K562 (cell line): ENCODE measurements at regions not wholly inside any gene's neighbourhood (a gene's known extent, or its start where the extent isn't known, plus 50 kb on each side); places are given as distances from the start of the nearest gene placed in this dataset.

ENCODE experiments used
- ATAC-seq: fragments of 200-7000 bp; cut with Tn5 transposase; 3 replicates; pipeline ENCODE4 v1.9.1; 2020; ENCODE audit warnings: moderate library complexity
- BruUV-seq: library from RNA; stranded (reverse); fragments of 400-500 nt; replicated peaks from 2 replicates; lab custom pipeline; 2021; lab: Mats Ljungman, UMichigan
- CTCF ChIA-PET: fragments of 300-600 bp; formaldehyde crosslinking; extraction: SDS; loops from one replicate; lab custom pipeline; 2021; ENCODE audit warnings: low intra/inter-chr PET ratio; lab: Yijun Ruan, JAX
- POLR2A ChIA-PET: fragments of 300-600, 350-650 bp; sonication (Branson Sonifier 250); formaldehyde crosslinking; extraction: SDS; loops from one replicate; lab custom pipeline; 2021; ENCODE audit warnings: antibody characterized with exemption, inconsistent platforms; lab: Yijun Ruan, JAX
- DNase-seq, 4 experiments: peaks; one replicate each; pipeline versions ENCODE4 v3.0.0 to v3.0.0-alpha.2; 2011 to 2018; ENCODE audit warnings: low spot score in 3 of 4, mixed read lengths in 3 of 4; ENCODE audit errors: extremely low read depth in 1 of 4
- FAIRE-seq: peaks from 2 replicates; lab custom pipeline; 2011; peaks lifted over from hg19 to GRCh38; lab: Jason Lieb, UNC
- H2AFZ ChIP-seq: 2 replicates; pipeline ENCODE4 v1.6.0; 2011; ENCODE audit warnings: low read depth, low read length, control low read depth, inconsistent platforms
- H3K27ac ChIP-seq: fragments of 200-600 bp; 3 replicates; pipeline ENCODE4 v1.8.0; 2011; ENCODE audit warnings: low read depth, mild to moderate bottlenecking, control low read depth, inconsistent platforms, low read length, moderate library complexity, mixed read lengths; ENCODE audit errors: extremely low read depth
- H3K27me3 ChIP-seq, 2 experiments: fragments of 300-600 bp in 1 of 2; 2 replicates in 1 of 2; 3 replicates in 1 of 2; pipeline versions ENCODE4 v1.6.0 to v1.8.0; 2011; ENCODE audit warnings: inconsistent platforms in 2 of 2, low read length in 2 of 2, mild to moderate bottlenecking in 1 of 2, mixed read lengths in 1 of 2, moderate library complexity in 1 of 2; ENCODE audit not compliant: control insufficient read depth in 2 of 2, insufficient read depth in 2 of 2
- H3K36me3 ChIP-seq: fragments of 300-600 bp; 3 replicates; pipeline ENCODE4 v1.8.0; 2011; ENCODE audit warnings: mild to moderate bottlenecking, low read length, inconsistent platforms; ENCODE audit not compliant: control insufficient read depth, insufficient read depth
- H3K4me1 ChIP-seq, 2 experiments: fragments of 200-600 bp in 1 of 2; replicated peaks in 1 of 2; 2 replicates in 1 of 2; 3 replicates in 1 of 2; pipeline versions ENCODE4 v1.5.1 to v1.8.0; 2011; ENCODE audit warnings: inconsistent platforms in 2 of 2, low read length in 2 of 2, mild to moderate bottlenecking in 1 of 2, mixed read lengths in 1 of 2, moderate library complexity in 1 of 2; ENCODE audit not compliant: control insufficient read depth in 2 of 2, insufficient read depth in 2 of 2
- H3K4me2 ChIP-seq: 2 replicates; pipeline ENCODE4 v1.6.1; 2011; ENCODE audit warnings: low read length, control low read depth, inconsistent platforms, mixed read lengths; ENCODE audit not compliant: insufficient read depth
- H3K4me3 ChIP-seq: fragments of 200-600 bp; sonication (generic), shearing (Covaris generic); 2 replicates; pipeline ENCODE4 v1.5.1; 2016; ENCODE audit warnings: control low read depth, inconsistent platforms
- H3K79me2 ChIP-seq: fragments of 200-600 bp; 3 replicates; pipeline ENCODE4 v1.8.0; 2011; ENCODE audit warnings: low read length, inconsistent platforms; ENCODE audit not compliant: control insufficient read depth, insufficient read depth
- H3K9ac ChIP-seq, 2 experiments: 2 replicates each; pipeline versions ENCODE4 v1.6.0 to v1.6.1; 2011; ENCODE audit warnings: low read depth in 2 of 2, low read length in 2 of 2, control low read depth in 1 of 2, inconsistent platforms in 1 of 2, mild to moderate bottlenecking in 1 of 2, mixed read lengths in 1 of 2; ENCODE audit not compliant: insufficient read depth in 1 of 2
- H3K9me1 ChIP-seq: one replicate; pipeline ENCODE4 v1.6.0; 2011; ENCODE audit warnings: inconsistent platforms, mild to moderate bottlenecking, low read length, moderate library complexity; ENCODE audit not compliant: control insufficient read depth, insufficient read depth
- H3K9me3 ChIP-seq: replicated peaks from 2 replicates; pipeline ENCODE4 v1.5.1; 2011; ENCODE audit warnings: low read depth, low read length, inconsistent platforms; ENCODE audit not compliant: control insufficient read depth, insufficient read depth
- H4K20me1 ChIP-seq: replicated peaks from 2 replicates; pipeline ENCODE4 v1.6.1; 2011; ENCODE audit warnings: low read length, inconsistent platforms, mixed read lengths; ENCODE audit not compliant: control insufficient read depth, insufficient read depth
- BACH1 ChIP-seq: fragments of 200-800 bp; sonication (Bioruptor generic); IDR thresholded peaks from 2 replicates; pipeline ENCODE4 v1.6.1; 2016; ENCODE audit warnings: missing genetic modification characterization, missing compliant biosample characterization
- CBX1 ChIP-seq: sonication (generic); IDR thresholded peaks from 2 replicates; pipeline ENCODE4 v1.6.1; 2016; ENCODE audit warnings: antibody characterized with exemption, low read depth, mild to moderate bottlenecking
- DEAF1 ChIP-seq: fragments of 450-650 bp; formaldehyde crosslinking; IDR thresholded peaks from 2 replicates; pipeline ENCODE4 v1.4.0; 2020; ENCODE audit warnings: mild to moderate bottlenecking, moderate library complexity
- ESRRB ChIP-seq: fragments of 250-450 bp; sonication (Bioruptor Pico); IDR thresholded peaks from 2 replicates; pipeline ENCODE4 v1.5.0; 2020; ENCODE audit warnings: mild to moderate bottlenecking, moderate library complexity, borderline replicate concordance
- HNRNPL ChIP-seq: fragments of 200-400 bp; formaldehyde crosslinking; IDR thresholded peaks from 2 replicates; pipeline ENCODE4 v1.6.1; 2017; ENCODE audit warnings: low read depth, mild to moderate bottlenecking, low read length
- PYGO2 ChIP-seq: fragments of 450-650 bp; IDR thresholded peaks from 2 replicates; pipeline ENCODE4 v1.6.1; 2016; ENCODE audit warnings: mild to moderate bottlenecking, missing genetic modification characterization, moderate library complexity, missing compliant biosample characterization
- RB1 ChIP-seq: fragments of 450-650 bp; IDR thresholded peaks from 2 replicates; pipeline ENCODE4 v1.6.1; 2017; ENCODE audit warnings: low read depth, mild to moderate bottlenecking
- SAP30 ChIP-seq: fragments of 200-600 bp; sonication (generic); IDR thresholded peaks from 2 replicates; pipeline ENCODE4 v1.6.1; 2012; ENCODE audit warnings: borderline replicate concordance, low read depth, mild to moderate bottlenecking, moderate library complexity, low read length, control low read depth, inconsistent platforms; ENCODE audit not compliant: insufficient read depth, poor library complexity, severe bottlenecking
- SMAD3 ChIP-seq: fragments of 450-650 bp; formaldehyde crosslinking; conservative IDR thresholded peaks from 2 replicates; pipeline ENCODE4 v1.4.0; 2020; ENCODE audit warnings: mild to moderate bottlenecking
- SMARCE1 ChIP-seq: fragments of 450-650 bp; IDR thresholded peaks from 2 replicates; pipeline ENCODE4 v1.7.1; 2016; ENCODE audit warnings: mild to moderate bottlenecking
- SRSF9 ChIP-seq: fragments of 200-400 bp; formaldehyde crosslinking; IDR thresholded peaks from 2 replicates; pipeline ENCODE4 v1.6.1; 2017; ENCODE audit warnings: low read depth, low read length, borderline replicate concordance
- TAF15 ChIP-seq: fragments of 200-400 bp; formaldehyde crosslinking; IDR thresholded peaks from 2 replicates; pipeline ENCODE4 v1.6.1; 2017; ENCODE audit warnings: mild to moderate bottlenecking, low read depth, low read length, moderate library complexity
- ZNF121 ChIP-seq: sonication (generic); formaldehyde crosslinking; conservative IDR thresholded peaks from 2 replicates; pipeline ENCODE4 v1.8.0; 2022; ENCODE audit warnings: missing genetic modification reagents
- ZNF518B ChIP-seq: fragments of 250-450 bp; sonication (Bioruptor Pico); IDR thresholded peaks from 2 replicates; pipeline ENCODE4 v1.5.0; 2021; ENCODE audit warnings: mild to moderate bottlenecking, moderate library complexity
- WGBS: fragments of 100-300 bp; shearing (Covaris generic); methylation state at CpG from one replicate; pipeline ENCODE4 v1.1.6; 2016; ENCODE audit warnings: low coverage, mixed read lengths; ENCODE audit not compliant: insufficient coverage; ENCODE audit errors: missing lambda C conversion rate; 5-methylcytosine and 5-hydroxymethylcytosine counted together
- in situ Hi-C: fragments of 300-500 bp; cut with MboI; formaldehyde crosslinking; loops from 4 replicates; pipeline ENCODE4 v1.15.0; 2018; ENCODE audit warnings: inconsistent platforms, mixed read lengths
- intact Hi-C: fragments of 100-400 bp; cut with micrococcal nuclease; formaldehyde crosslinking; loops from 2 replicates; pipeline ENCODE4 v1.14.2; 2022
- TF ChIP-seq, protein P1 (sequence below): fragments of 450-650 bp; IDR thresholded peaks from 2 replicates; pipeline ENCODE4 v1.6.1; 2017; ENCODE audit warnings: antibody characterized with exemption, mild to moderate bottlenecking

- no peaks in the 10 kb centered on the region for H3K9me3 ChIP-seq
- CTCF ChIA-PET: no interaction called here
- in situ Hi-C loops: no loop called here
- no peak overlapping the region for H3K4me2 ChIP-seq
- FAIRE-seq (no peak), DNase-seq (no peak), ATAC-seq (no peak)
- 0% methylated on average over 2 of the region's 2 CpGs for WGBS
- no peaks in the 10 kb centered on the region for H3K9me1 ChIP-seq
- no peak overlapping the region for H3K27ac ChIP-seq
- no peaks in the 10 kb centered on the region for H3K79me2 ChIP-seq
- POLR2A ChIA-PET: no interaction called here
- H3K27me3 ChIP-seq: no peaks in the 10 kb centered on the region
- H3K36me3 ChIP-seq: no peaks in the 10 kb centered on the region
- no peak overlapping the region for H2AFZ ChIP-seq
- H3K4me1 ChIP-seq: no peaks in the 10 kb centered on the region
- intact Hi-C loops: no loop called here
- no peaks in the 10 kb centered on the region for H4K20me1 ChIP-seq
- BruUV-seq: no TSS peak
- no peak overlapping the region for H3K4me3 ChIP-seq
- H3K9ac ChIP-seq: no peak overlapping the region
- TF ChIP-seq SMAD3: no peak
- TF ChIP-seq SMARCE1: no peak
- TF ChIP-seq SAP30: no peak
- TF ChIP-seq SRSF9: no peak
- TF ChIP-seq HNRNPL: no peak
- TF ChIP-seq, protein P1, sequence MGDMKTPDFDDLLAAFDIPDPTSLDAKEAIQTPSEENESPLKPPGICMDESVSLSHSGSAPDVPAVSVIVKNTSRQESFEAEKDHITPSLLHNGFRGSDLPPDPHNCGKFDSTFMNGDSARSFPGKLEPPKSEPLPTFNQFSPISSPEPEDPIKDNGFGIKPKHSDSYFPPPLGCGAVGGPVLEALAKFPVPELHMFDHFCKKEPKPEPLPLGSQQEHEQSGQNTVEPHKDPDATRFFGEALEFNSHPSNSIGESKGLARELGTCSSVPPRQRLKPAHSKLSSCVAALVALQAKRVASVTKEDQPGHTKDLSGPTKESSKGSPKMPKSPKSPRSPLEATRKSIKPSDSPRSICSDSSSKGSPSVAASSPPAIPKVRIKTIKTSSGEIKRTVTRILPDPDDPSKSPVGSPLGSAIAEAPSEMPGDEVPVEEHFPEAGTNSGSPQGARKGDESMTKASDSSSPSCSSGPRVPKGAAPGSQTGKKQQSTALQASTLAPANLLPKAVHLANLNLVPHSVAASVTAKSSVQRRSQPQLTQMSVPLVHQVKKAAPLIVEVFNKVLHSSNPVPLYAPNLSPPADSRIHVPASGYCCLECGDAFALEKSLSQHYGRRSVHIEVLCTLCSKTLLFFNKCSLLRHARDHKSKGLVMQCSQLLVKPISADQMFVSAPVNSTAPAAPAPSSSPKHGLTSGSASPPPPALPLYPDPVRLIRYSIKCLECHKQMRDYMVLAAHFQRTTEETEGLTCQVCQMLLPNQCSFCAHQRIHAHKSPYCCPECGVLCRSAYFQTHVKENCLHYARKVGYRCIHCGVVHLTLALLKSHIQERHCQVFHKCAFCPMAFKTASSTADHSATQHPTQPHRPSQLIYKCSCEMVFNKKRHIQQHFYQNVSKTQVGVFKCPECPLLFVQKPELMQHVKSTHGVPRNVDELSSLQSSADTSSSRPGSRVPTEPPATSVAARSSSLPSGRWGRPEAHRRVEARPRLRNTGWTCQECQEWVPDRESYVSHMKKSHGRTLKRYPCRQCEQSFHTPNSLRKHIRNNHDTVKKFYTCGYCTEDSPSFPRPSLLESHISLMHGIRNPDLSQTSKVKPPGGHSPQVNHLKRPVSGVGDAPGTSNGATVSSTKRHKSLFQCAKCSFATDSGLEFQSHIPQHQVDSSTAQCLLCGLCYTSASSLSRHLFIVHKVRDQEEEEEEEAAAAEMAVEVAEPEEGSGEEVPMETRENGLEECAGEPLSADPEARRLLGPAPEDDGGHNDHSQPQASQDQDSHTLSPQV: no peak
- TF ChIP-seq RB1: no peak
- no peak for TF ChIP-seq TAF15
- TF ChIP-seq PYGO2: no peak
- TF ChIP-seq ZNF518B: no peak
- no peak for TF ChIP-seq CBX1
- no peak for TF ChIP-seq DEAF1
- TF ChIP-seq BACH1 (tag): no peak
- TF ChIP-seq ESRRB: no peak
- TF ChIP-seq ZNF121 (CRISPR knock-in tag): no peak
These were observed 140.9 kb downstream of the NDFIP2 start for GRCh38 chr13:79621902-79622301.
